Upper lobe of left lung (tissue), 4 donors: ENCODE measurements at regions not wholly inside any gene's neighbourhood (a gene's known extent, or its start where the extent isn't known, plus 50 kb on each side); places are given as distances from the start of the nearest gene placed in this dataset.

ENCODE experiments used
- CTCF ChIP-seq, 6 experiments: fragments of 450-650 bp in 4 of 6; fragments of 200-600 bp in 2 of 6; sonication (generic) in 2 of 6; IDR thresholded peaks; one replicate each; pipeline ENCODE4 v1.5.1; 2016 to 2019; ENCODE audit warnings: antibody characterized with exemption in 6 of 6
- POLR2AphosphoS5 ChIP-seq, 2 donors: sonication (generic); formaldehyde crosslinking; IDR thresholded peaks; one replicate each; pipeline ENCODE4 v1.5.1; 2017; ENCODE audit warnings: antibody characterized with exemption in 2 of 2

GRCh38 chr3:25846282-25846681, 56.4 kb downstream of the OXSM start:
- no peak for TF ChIP-seq CTCF (IDR thresholded peaks at IDR 0.05)
- no peak for TF ChIP-seq POLR2AphosphoS5 (IDR thresholded peaks at IDR 0.05)
